ENCODE measurements at regions not wholly inside any gene's neighbourhood (a gene's known extent, or its start where the extent isn't known, plus 50 kb on each side); places are given as distances from the start of the nearest gene placed in this dataset.
A peak's percentile ranks its signal among the peaks of the same experiment; 100 is the strongest.

GRCh38 chr1:229949500-229949899, 117.5 kb upstream of the GALNT2 start (continued):
- TF ChIP-seq ZBTB11 (tag by site-specific recombination; conservative IDR thresholded peaks at IDR 0.05; ENCODE audit: low read depth) (no peak), ZNF791 (tag by site-specific recombination; IDR thresholded peaks at IDR 0.05) (no peak), ZNF2 (tag by site-specific recombination; IDR thresholded peaks at IDR 0.05) (no peak), ZNF629 (tag by site-specific recombination; IDR thresholded peaks at IDR 0.05) (no peak), ATF2 (tag by site-specific recombination; IDR thresholded peaks at IDR 0.05; ENCODE audit: low read depth) (no peak), ZNF350 (tag by site-specific recombination; IDR thresholded peaks at IDR 0.05) (no peak), ZNF560 (tag by site-specific recombination; IDR thresholded peaks at IDR 0.05; ENCODE audit: borderline replicate concordance) (no peak), PRDM1 (tag by site-specific recombination; IDR thresholded peaks at IDR 0.05) (no peak), ZBTB6 (tag by site-specific recombination; IDR thresholded peaks at IDR 0.05) (peak; percentile 53; the same call in 1 of the 2 replicates), ZSCAN16 (tag by site-specific recombination; IDR thresholded peaks at IDR 0.05) (no peak), PRDM6 (tag by site-specific recombination; IDR thresholded peaks at IDR 0.05) (peak; percentile 50; the same call in 1 of the 2 replicates), ZNF692 (tag by site-specific recombination; IDR thresholded peaks at IDR 0.05) (no peak), ZFP69B (tag by site-specific recombination; IDR thresholded peaks at IDR 0.05) (no peak), ZBTB20 (tag by site-specific recombination; IDR thresholded peaks at IDR 0.05) (no peak), ZNF670 (tag by site-specific recombination; IDR thresholded peaks at IDR 0.05; ENCODE audit: low read depth) (no peak), SETDB1 (IDR thresholded peaks at IDR 0.05; ENCODE audit: insufficient read length, low read length) (no peak), PRDM4 (tag by site-specific recombination; IDR thresholded peaks at IDR 0.05) (peak; percentile 29; the same call in 1 of the 2 replicates), ZNF514 (tag by site-specific recombination; IDR thresholded peaks at IDR 0.05) (no peak), ZNF140 (tag by site-specific recombination; IDR thresholded peaks at IDR 0.05) (no peak), ZNF169 (tag by site-specific recombination; IDR thresholded peaks at IDR 0.05) (no peak), ZSCAN4 (tag by site-specific recombination; IDR thresholded peaks at IDR 0.05) (no peak), ZNF513 (tag by site-specific recombination; IDR thresholded peaks at IDR 0.05) (no peak), ZBTB21 (tag by site-specific recombination; IDR thresholded peaks at IDR 0.05) (no peak), ZNF558 (tag by site-specific recombination; IDR thresholded peaks at IDR 0.05) (no peak), YY1 (tag by site-specific recombination; IDR thresholded peaks at IDR 0.05) (no peak), TCF7L2 (IDR thresholded peaks at IDR 0.05; ENCODE audit: borderline replicate concordance, low read depth, low read length) (no peak), MEIS1 (CRISPR knock-in tag; IDR thresholded peaks at IDR 0.05; ENCODE audit: borderline replicate concordance) (no peak)

All from HEK293 (cell line).